Smooth muscle cell of the brain vasculature (primary cell): ENCODE measurements at regions not wholly inside any gene's neighbourhood (a gene's known extent, or its start where the extent isn't known, plus 50 kb on each side); places are given as distances from the start of the nearest gene placed in this dataset.
"Not testable (repeated sequence)": the region's sequence is repeated elsewhere in the genome, so short reads cannot be mapped to it uniquely, and the experiment has no call there.

ENCODE experiments used
- DNase-seq: peaks from one replicate; pipeline ENCODE4 v3.0.0-alpha.2; 2012; ENCODE audit warnings: low read depth, low spot score

- no peak for DNase-seq
Observed at GRCh38 chr11:25159341-25159740, 662.5 kb downstream of the LUZP2 start.

- no peak for DNase-seq
Observed at GRCh38 chr11:25163421-25163820, 666.6 kb downstream of the LUZP2 start.

GRCh38 chr11:25180187-25180586, 683.3 kb downstream of the LUZP2 start:
- DNase-seq = no peak

GRCh38 chr11:25183411-25183810, 686.6 kb downstream of the LUZP2 start:
- no peak for DNase-seq

GRCh38 chr11:25197515-25197914, 700.7 kb downstream of the LUZP2 start:
- no peak for DNase-seq

- DNase-seq = no peak
Observed at GRCh38 chr11:25198704-25199103, 701.9 kb downstream of the LUZP2 start.

- DNase-seq = no peak
Observed at GRCh38 chr11:25200925-25201324, 704.1 kb downstream of the LUZP2 start.

- DNase-seq = no peak
Observed at GRCh38 chr11:25206762-25207161, 709.9 kb downstream of the LUZP2 start.

GRCh38 chr11:25211635-25212254, 714.9 kb downstream of the LUZP2 start:
- no peak for DNase-seq

GRCh38 chr11:25214535-25215176, 717.8 kb downstream of the LUZP2 start:
- no peak for DNase-seq

- DNase-seq = no peak
Observed at GRCh38 chr11:25218036-25218435, 721.2 kb downstream of the LUZP2 start.

GRCh38 chr11:25225078-25225477, 728.2 kb downstream of the LUZP2 start:
- DNase-seq = no peak

GRCh38 chr11:25242928-25243327, 746.1 kb downstream of the LUZP2 start:
- peak; percentile 1 for DNase-seq

GRCh38 chr11:25244126-25244525, 747.3 kb downstream of the LUZP2 start:
- no peak for DNase-seq

- DNase-seq = no peak
Observed at GRCh38 chr11:25247336-25247735, 750.5 kb downstream of the LUZP2 start.

- DNase-seq = no peak
Observed at GRCh38 chr11:25252854-25253253, 756.0 kb downstream of the LUZP2 start.

- DNase-seq = not testable (repeated sequence)
Observed at GRCh38 chr11:25263861-25264260, 767.0 kb downstream of the LUZP2 start.

GRCh38 chr11:25271301-25271700, 774.4 kb downstream of the LUZP2 start:
- DNase-seq = no peak

GRCh38 chr11:25272214-25272613, 775.4 kb downstream of the LUZP2 start:
- no peak for DNase-seq

- not testable (repeated sequence) for DNase-seq
Observed at GRCh38 chr11:25280821-25281220, 784.0 kb downstream of the LUZP2 start.

- DNase-seq = no peak
Observed at GRCh38 chr11:25293166-25293565, 796.3 kb downstream of the LUZP2 start.

GRCh38 chr11:25298450-25298849, 801.6 kb downstream of the LUZP2 start:
- DNase-seq = no peak

GRCh38 chr11:25309818-25310217, 813.0 kb downstream of the LUZP2 start:
- no peak for DNase-seq

GRCh38 chr11:25317216-25317615, 820.4 kb downstream of the LUZP2 start:
- no peak for DNase-seq
